ENCODE measurements at regions not wholly inside any gene's neighbourhood (a gene's known extent, or its start where the extent isn't known, plus 50 kb on each side); places are given as distances from the start of the nearest gene placed in this dataset.

GRCh38 chr22:44650806-44651205, 51.2 kb upstream of the PRR5 start:
- Histone ChIP-seq H3K36me3 (no peaks in the 10 kb centered on the region), H3K4me3 (no peak overlapping the region), H3K4me1 (peaks cover 16% of the 10 kb centered on the region), H3K9me3 (no peaks in the 10 kb centered on the region), H3K27ac (no peak overlapping the region), H3K27me3 (no peaks in the 10 kb centered on the region)
- DNase-seq (ENCODE audit: low spot score in 2 of 2): no peak
- TF ChIP-seq POLR2A (IDR thresholded peaks at IDR 0.05): no peak
- TF ChIP-seq CTCF (IDR thresholded peaks at IDR 0.05): no peak
- TF ChIP-seq EP300 (IDR thresholded peaks at IDR 0.05): no peak
- no peak for TF ChIP-seq POLR2AphosphoS5 (IDR thresholded peaks at IDR 0.05)
- WGBS: 97% methylated on average over 2 of the region's 2 CpGs

- DNase-seq (ENCODE audit: low spot score in 2 of 2): peak; percentile 86 to 88
These were observed 53.0 kb upstream of the PRR5 start for GRCh38 chr22:44648821-44649565.

DNA sequence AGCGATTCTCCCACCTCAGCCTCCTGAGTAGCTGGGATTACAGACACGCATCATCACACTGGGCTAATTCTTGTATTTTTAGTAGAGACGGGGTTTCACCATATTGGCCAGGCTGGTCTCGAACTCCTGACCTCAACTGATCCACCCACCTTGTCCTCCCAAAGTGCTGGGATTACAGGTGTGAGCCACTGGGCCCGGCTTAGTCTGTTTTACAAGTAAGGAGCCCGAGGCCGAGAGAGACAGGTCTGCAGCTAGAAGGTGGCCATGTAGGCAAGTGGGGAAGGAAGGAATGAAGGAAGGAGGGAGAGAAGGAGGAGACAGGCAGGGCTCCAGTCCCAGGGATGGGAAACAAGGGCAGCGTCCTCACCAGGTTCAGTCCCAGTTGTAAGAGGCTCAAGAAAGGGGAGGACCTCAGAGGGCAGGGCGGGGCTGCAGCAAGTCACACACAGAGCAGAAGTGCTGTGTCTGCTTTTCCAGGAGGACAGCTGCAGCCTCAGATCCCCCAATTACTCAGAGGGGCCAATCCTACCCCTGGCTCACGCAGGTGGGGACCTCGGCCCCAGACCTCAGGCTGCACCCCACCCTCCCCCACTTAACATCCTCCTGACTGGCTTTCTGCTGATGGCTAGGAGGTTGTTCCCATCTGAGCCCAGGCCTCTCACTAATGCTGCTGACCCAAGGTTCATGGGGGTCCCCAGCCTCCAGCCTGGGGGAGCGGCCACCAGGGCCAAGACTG, 53.8 kb upstream of the PRR5 start:
- Histone ChIP-seq H3K27me3 (no peaks in the 10 kb centered on the region), H3K4me3 (peak overlapping the region; percentile 18)
- WGBS: 56% methylated on average over 12 of the region's 12 CpGs

More at GRCh38 chr22:44648821-44649565, 53.0 kb upstream of the PRR5 start:
- no peaks in the 10 kb centered on the region for H3K36me3 ChIP-seq
- no peaks in the 10 kb centered on the region for H3K27me3 ChIP-seq
- H3K27ac ChIP-seq: peak overlapping the region; percentile 86
- H3K9me3 ChIP-seq: peaks cover 3% of the 10 kb centered on the region
- H3K4me3 ChIP-seq: peak overlapping the region; percentile 18
- 36% methylated on average over 18 of the region's 20 CpGs for WGBS
- H3K4me1 ChIP-seq: peaks cover 16% of the 10 kb centered on the region
- TF ChIP-seq CTCF (IDR thresholded peaks at IDR 0.05) (no peak), POLR2AphosphoS5 (IDR thresholded peaks at IDR 0.05) (peak in 2 of 3 donors; percentile 13 to 57)

GRCh38 chr22:44647141-44647540, 54.9 kb upstream of the PRR5 start:
- no peak overlapping the region for H3K27ac ChIP-seq
- 90% methylated on average over 7 of the region's 7 CpGs for WGBS
- peaks cover 3% of the 10 kb centered on the region for H3K9me3 ChIP-seq
- DNase-seq (ENCODE audit: low spot score in 2 of 2): no peak
- H3K36me3 ChIP-seq: no peaks in the 10 kb centered on the region
- H3K4me3 ChIP-seq: no peak overlapping the region
- H3K4me1 ChIP-seq: peaks cover 16% of the 10 kb centered on the region
- no peaks in the 10 kb centered on the region for H3K27me3 ChIP-seq
- no peak for TF ChIP-seq POLR2AphosphoS5 (IDR thresholded peaks at IDR 0.05)
- TF ChIP-seq CTCF (IDR thresholded peaks at IDR 0.05): no peak
- TF ChIP-seq POLR2A (IDR thresholded peaks at IDR 0.05): no peak
- TF ChIP-seq EP300 (IDR thresholded peaks at IDR 0.05): no peak

More for the DNA sequence above, 53.8 kb upstream of the PRR5 start:
- Histone ChIP-seq H3K27ac (peak overlapping the region; percentile 86), H3K4me1 (peaks cover 16% of the 10 kb centered on the region), H3K36me3 (no peaks in the 10 kb centered on the region), H3K9me3 (peaks cover 3% of the 10 kb centered on the region)
- DNase-seq (ENCODE audit: low spot score in 2 of 2): peak in 1 of 2 donors; percentile 88
- no peak for TF ChIP-seq CTCF (IDR thresholded peaks at IDR 0.05)
- no peak for TF ChIP-seq POLR2AphosphoS5 (IDR thresholded peaks at IDR 0.05)
- TF ChIP-seq POLR2A (IDR thresholded peaks at IDR 0.05): no peak
- TF ChIP-seq EP300 (IDR thresholded peaks at IDR 0.05): no peak

DNA sequence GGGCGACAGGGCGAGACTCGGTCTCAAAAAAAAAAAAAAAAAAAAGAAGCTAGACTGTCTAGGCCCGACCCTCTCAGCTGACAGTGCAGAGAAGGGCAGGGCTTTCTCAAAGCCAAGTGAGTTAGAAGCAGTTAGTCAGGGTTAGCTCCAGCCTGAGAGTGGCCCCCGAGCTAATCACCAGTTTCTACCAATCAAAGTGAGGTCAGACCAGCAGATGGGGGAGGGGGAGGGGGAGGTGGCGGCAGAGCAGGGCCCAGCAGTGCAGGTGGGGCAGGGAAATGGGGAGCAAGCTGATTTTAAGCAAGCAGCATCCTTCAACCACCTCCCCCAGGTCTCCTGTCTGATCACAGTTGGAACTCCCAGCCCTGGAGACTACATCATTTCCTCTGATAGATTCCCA, 55.3 kb upstream of the PRR5 start:
- DNase-seq (ENCODE audit: low spot score in 2 of 2): no peak
- H3K36me3 ChIP-seq: no peaks in the 10 kb centered on the region
- H3K4me1 ChIP-seq: peaks cover 16% of the 10 kb centered on the region
- H3K27ac ChIP-seq: no peak overlapping the region
- 53% methylated on average over 6 of the region's 6 CpGs for WGBS
- H3K4me3 ChIP-seq: no peak overlapping the region
- H3K27me3 ChIP-seq: no peaks in the 10 kb centered on the region
- TF ChIP-seq CTCF (IDR thresholded peaks at IDR 0.05): no peak
- TF ChIP-seq EP300 (IDR thresholded peaks at IDR 0.05): no peak
- peaks cover 3% of the 10 kb centered on the region for H3K9me3 ChIP-seq

Measured in suprapubic skin (tissue), 4 donors.